HepG2 (cell line): ENCODE measurements at regions not wholly inside any gene's neighbourhood (a gene's known extent, or its start where the extent isn't known, plus 50 kb on each side); places are given as distances from the start of the nearest gene placed in this dataset.

Source experiments
- ATAC-seq: fragments of 200-7000 bp; cut with Tn5 transposase; 3 replicates; pipeline ENCODE4 v1.9.1; 2020; ENCODE audit warnings: mild to moderate bottlenecking, moderate library complexity
- BruUV-seq: library from RNA; stranded (reverse); fragments of 400-500 nt; replicated peaks from 2 replicates; lab custom pipeline; 2021; lab: Mats Ljungman, UMichigan
- CTCF ChIA-PET: fragments of 300-600 bp; formaldehyde crosslinking; extraction: SDS; loops from one replicate; lab custom pipeline; 2021; ENCODE audit warnings: low total read pairs, inconsistent platforms, low intra/inter-chr PET ratio; lab: Yijun Ruan, JAX
- POLR2A ChIA-PET: fragments of 350-600 bp; sonication (Branson Sonifier 250); formaldehyde crosslinking; loops from one replicate; lab custom pipeline; 2020; ENCODE audit warnings: antibody characterized with exemption, inconsistent platforms; lab: Yijun Ruan, JAX
- DNase-seq: peaks from one replicate; pipeline ENCODE4 v3.0.0-alpha.2; 2015; ENCODE audit warnings: low spot score
- FAIRE-seq: peaks from 3 replicates; lab custom pipeline; 2011; peaks lifted over from hg19 to GRCh38; lab: Jason Lieb, UNC
- H2AFZ ChIP-seq: one replicate; pipeline ENCODE4 v1.6.1; 2011; ENCODE audit warnings: low read length, inconsistent platforms
- H3K27ac ChIP-seq: fragments of 300-600 bp; 3 replicates; pipeline ENCODE4 v1.8.0; 2011; ENCODE audit warnings: mixed run types, mild to moderate bottlenecking, mixed read lengths, low read length, inconsistent platforms; ENCODE audit not compliant: insufficient read depth; ENCODE audit errors: extremely low read length
- H3K27me3 ChIP-seq, 2 experiments: fragments of 200-600 bp in 1 of 2; 2 replicates in 1 of 2; 3 replicates in 1 of 2; pipeline versions ENCODE4 v1.6.0 to v1.8.0; 2011; ENCODE audit warnings: low read length in 2 of 2, mild to moderate bottlenecking in 2 of 2, moderate library complexity in 2 of 2, inconsistent platforms in 1 of 2; ENCODE audit not compliant: insufficient read depth in 2 of 2, control insufficient read depth in 1 of 2
- H3K36me3 ChIP-seq, 2 experiments: fragments of 200-600 bp in 1 of 2; replicated peaks in 1 of 2; 2 replicates in 1 of 2; 3 replicates in 1 of 2; pipeline versions ENCODE4 v1.5.1 to v1.8.0; 2011; ENCODE audit warnings: low read length in 2 of 2, inconsistent platforms in 1 of 2; ENCODE audit not compliant: insufficient read depth in 2 of 2, control insufficient read depth in 1 of 2
- H3K4me1 ChIP-seq: 2 replicates; pipeline ENCODE4 v1.5.1; 2012; ENCODE audit warnings: low read length, inconsistent platforms; ENCODE audit not compliant: insufficient read depth
- H3K4me2 ChIP-seq: 2 replicates; pipeline ENCODE4 v1.6.0; 2011; ENCODE audit warnings: low read depth, low read length, inconsistent platforms
- H3K4me3 ChIP-seq, 3 experiments: fragments of 200-600 bp in 1 of 3; sonication (generic), shearing (Covaris generic) in 1 of 3; replicated peaks in 1 of 3; 2 replicates each; pipeline ENCODE4 v1.5.1; 2011 to 2016; ENCODE audit warnings: low read length in 3 of 3, inconsistent platforms in 2 of 3, low read depth in 2 of 3, mild to moderate bottlenecking in 2 of 3, control low read depth in 1 of 3, mixed read lengths in 1 of 3; ENCODE audit not compliant: insufficient read depth in 1 of 3
- H3K79me2 ChIP-seq: one replicate; pipeline ENCODE4 v1.6.1; 2011; ENCODE audit warnings: low read length, inconsistent platforms; ENCODE audit not compliant: insufficient read depth
- H3K9ac ChIP-seq: 2 replicates; pipeline ENCODE4 v1.6.0; 2011; ENCODE audit warnings: mild to moderate bottlenecking, low read depth, low read length, inconsistent platforms; ENCODE audit not compliant: insufficient read depth
- H3K9me3 ChIP-seq: 2 replicates; pipeline ENCODE4 v1.5.1; 2012; ENCODE audit warnings: mild to moderate bottlenecking, low read length
- H4K20me1 ChIP-seq: 2 replicates; pipeline ENCODE4 v1.6.0; 2011; ENCODE audit warnings: inconsistent platforms, mild to moderate bottlenecking, low read length, moderate library complexity; ENCODE audit not compliant: insufficient read depth
- ATF4 ChIP-seq, 2 experiments: fragments of 450-650 bp in 1 of 2; sonication (generic) in 1 of 2; formaldehyde crosslinking; IDR thresholded peaks; 2 replicates each; pipeline versions ENCODE4 v1.5.0 to v1.8.0; 2020 to 2022; ENCODE audit warnings: mild to moderate bottlenecking in 1 of 2, missing genetic modification reagents in 1 of 2
- HNRNPUL1 ChIP-seq: fragments of 200-400 bp; formaldehyde crosslinking; IDR thresholded peaks from 2 replicates; pipeline ENCODE4 v1.6.1; 2017; ENCODE audit warnings: low read depth, mild to moderate bottlenecking, low read length, moderate library complexity
- MED1 ChIP-seq: sonication (generic); formaldehyde crosslinking; IDR thresholded peaks from 2 replicates; pipeline ENCODE4 v1.4.0; 2020; ENCODE audit warnings: missing genetic modification reagents
- ZBTB2 ChIP-seq: sonication (generic); formaldehyde crosslinking; IDR thresholded peaks from 2 replicates; pipeline ENCODE4 v1.8.0; 2022; ENCODE audit warnings: low read depth, missing genetic modification reagents
- ZNF576 ChIP-seq: sonication (generic); formaldehyde crosslinking; IDR thresholded peaks from 2 replicates; pipeline ENCODE4 v1.4.0; 2020; ENCODE audit warnings: mild to moderate bottlenecking, missing genetic modification reagents
- ZNF652 ChIP-seq: IDR thresholded peaks from 2 replicates; pipeline ENCODE4 v1.6.1; 2016; ENCODE audit warnings: low read depth, borderline replicate concordance
- WGBS: methylation state at CpG from one replicate; pipeline ENCODE4 v1.1.6; 2017; ENCODE audit warnings: low lambda C conversion rate; 5-methylcytosine and 5-hydroxymethylcytosine counted together
- in situ Hi-C: cut with HindIII; loops from 2 replicates; pipeline ENCODE4 v1.10.0; 2017; ENCODE audit warnings: low pct_unique_long_range_greater_than_20kb; ENCODE audit not compliant: extremely low pct_ligation_motif_present
- intact Hi-C: fragments of 100-400 bp; cut with micrococcal nuclease; formaldehyde crosslinking; loops from one replicate; pipeline ENCODE4 v1.10.0; 2022; ENCODE audit not compliant: unreplicated experiment

DNA sequence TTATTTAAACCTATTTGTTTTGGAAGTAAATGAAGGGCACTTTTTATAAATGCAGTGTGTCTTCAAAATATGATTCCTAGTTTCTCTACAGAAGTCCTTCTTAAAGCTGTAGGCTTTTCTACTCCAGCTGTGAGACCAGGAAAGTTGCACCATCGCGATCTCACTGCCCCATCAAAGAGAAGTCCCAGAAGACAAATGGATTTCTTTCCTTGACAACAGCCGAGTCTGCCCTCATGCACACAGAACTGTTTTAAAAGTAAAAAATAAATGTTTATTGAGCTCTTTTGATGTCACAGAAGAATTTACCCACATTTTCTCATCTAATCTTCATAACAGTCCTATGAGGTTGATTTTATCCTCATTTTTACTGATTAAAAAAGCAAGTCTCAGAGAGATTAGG is 324.4 kb upstream of the NT5E start:
- Histone ChIP-seq H3K4me1 (no peaks in the 10 kb centered on the region), H3K4me2 (no peak overlapping the region), H2AFZ (no peak overlapping the region), H3K27me3 (no peaks in the 10 kb centered on the region), H3K36me3 (no peaks in the 10 kb centered on the region), H3K4me3 (no peak overlapping the region), H3K9me3 (no peaks in the 10 kb centered on the region), H3K9ac (no peak overlapping the region), H4K20me1 (no peaks in the 10 kb centered on the region), H3K27ac (no peak overlapping the region), H3K79me2 (no peaks in the 10 kb centered on the region)
- intact Hi-C loops, result loop anchor here (5.0 kb wide), 3 partner anchors 108 to 698 kb away; no protein-coding TSS in a partner anchor
- no peak for DNase-seq
- FAIRE-seq, result no peak
- ChIA-PET CTCF (no interaction called here), POLR2A (no interaction called here)
- in situ Hi-C loops, result no loop called here
- BruUV-seq, result no TSS peak
- no peak for ATAC-seq
- WGBS, result 0% methylated on average over 3 of the region's 3 CpGs
- TF ChIP-seq ATF4 (CRISPR knock-in tag; IDR thresholded peaks at IDR 0.05) (no peak), HNRNPUL1 (no peak), ZNF576 (CRISPR knock-in tag) (no peak), ZBTB2 (CRISPR knock-in tag) (no peak), MED1 (no peak), ZNF652 (CRISPR knock-in tag) (no peak)
